Liver (tissue), 8 donors: ENCODE measurements at regions not wholly inside any gene's neighbourhood (a gene's known extent, or its start where the extent isn't known, plus 50 kb on each side); places are given as distances from the start of the nearest gene placed in this dataset.

Experiments used
- DNase-seq: peaks from one replicate; pipeline ENCODE4 v3.0.0-alpha.2; 2017; ENCODE audit warnings: low spot score
- H3K27ac ChIP-seq, 2 donors: one replicate each; pipeline ENCODE4 v1.7.0; 2013; ENCODE audit warnings: inconsistent platforms in 2 of 2, low read length in 2 of 2, control low read depth in 1 of 2, low read depth in 1 of 2, mild to moderate bottlenecking in 1 of 2
- H3K27me3 ChIP-seq, 4 donors: one replicate each; pipeline versions ENCODE4 v1.6.1 to v1.7.0; 2013; ENCODE audit warnings: low read length in 3 of 4, inconsistent platforms in 1 of 4, mild to moderate bottlenecking in 1 of 4, moderate library complexity in 1 of 4; ENCODE audit not compliant: control insufficient read depth in 4 of 4, insufficient read depth in 4 of 4
- H3K36me3 ChIP-seq, 4 donors: one replicate each; pipeline versions ENCODE4 v1.6.1 to v1.7.0; 2013; ENCODE audit warnings: low read length in 3 of 4, mild to moderate bottlenecking in 3 of 4, low read depth in 1 of 4, moderate library complexity in 1 of 4; ENCODE audit not compliant: control insufficient read depth in 4 of 4, insufficient read depth in 3 of 4
- H3K4me1 ChIP-seq, 4 donors: one replicate each; pipeline versions ENCODE4 v1.6.1 to v1.7.0; 2013; ENCODE audit warnings: low read length in 3 of 4, mild to moderate bottlenecking in 3 of 4, moderate library complexity in 1 of 4; ENCODE audit not compliant: control insufficient read depth in 4 of 4, insufficient read depth in 4 of 4
- H3K4me3 ChIP-seq, 3 donors: one replicate each; pipeline versions ENCODE4 v1.6.1 to v1.7.0; 2013; ENCODE audit warnings: low read length in 3 of 3, control low read depth in 1 of 3, low read depth in 1 of 3, mild to moderate bottlenecking in 1 of 3
- H3K9ac ChIP-seq, 2 donors: one replicate each; pipeline ENCODE4 v1.7.0; 2013; ENCODE audit warnings: low read length in 2 of 2, mild to moderate bottlenecking in 2 of 2, moderate library complexity in 2 of 2, control low read depth in 1 of 2, low read depth in 1 of 2
- H3K9me3 ChIP-seq, 4 donors: one replicate each; pipeline versions ENCODE4 v1.6.1 to v1.7.0; 2013; ENCODE audit warnings: low read length in 3 of 4; ENCODE audit not compliant: control insufficient read depth in 4 of 4
- ATF3 ChIP-seq: IDR thresholded peaks from 2 replicates; pipeline ENCODE4 v1.6.1; 2016; ENCODE audit warnings: antibody characterized with exemption
- CTCF ChIP-seq: fragments of 150-350 bp; IDR thresholded peaks from 2 replicates; pipeline ENCODE4 v1.5.1; 2017; ENCODE audit warnings: improper control_type of control experiment, low read depth, low read length; ENCODE audit not compliant: missing input control
- EGR1 ChIP-seq, 2 donors: IDR thresholded peaks; 2 replicates each; pipeline ENCODE4 v1.6.1; 2016 to 2018; ENCODE audit warnings: antibody characterized with exemption in 2 of 2, low read depth in 2 of 2
- FOXA1 ChIP-seq: IDR thresholded peaks from 2 replicates; pipeline ENCODE4 v1.6.1; 2016; ENCODE audit warnings: antibody characterized with exemption
- FOXA2 ChIP-seq: IDR thresholded peaks from 2 replicates; pipeline ENCODE4 v1.6.1; 2016; ENCODE audit warnings: antibody characterized with exemption
- GABPA ChIP-seq, 2 donors: IDR thresholded peaks in 1 of 2; conservative IDR thresholded peaks in 1 of 2; 2 replicates each; pipeline ENCODE4 v1.6.1; 2016; ENCODE audit warnings: antibody characterized with exemption in 2 of 2, mild to moderate bottlenecking in 1 of 2, moderate library complexity in 1 of 2
- HNF4A ChIP-seq, 2 donors: conservative IDR thresholded peaks; 2 replicates each; pipeline ENCODE4 v1.6.1; 2016; ENCODE audit warnings: antibody characterized with exemption in 2 of 2, mild to moderate bottlenecking in 2 of 2
- HNF4G ChIP-seq: IDR thresholded peaks from 2 replicates; pipeline ENCODE4 v1.6.1; 2016; ENCODE audit warnings: antibody characterized with exemption
- JUND ChIP-seq, 2 donors: IDR thresholded peaks; 2 replicates each; pipeline ENCODE4 v1.6.1; 2016; ENCODE audit warnings: antibody characterized with exemption in 2 of 2
- NR2F2 ChIP-seq: IDR thresholded peaks from 2 replicates; pipeline ENCODE4 v1.6.1; 2016; ENCODE audit warnings: antibody characterized with exemption
- RAD21 ChIP-seq, 2 donors: IDR thresholded peaks; 2 replicates each; pipeline ENCODE4 v1.6.1; 2016; ENCODE audit warnings: antibody characterized with exemption in 2 of 2, mild to moderate bottlenecking in 2 of 2
- REST ChIP-seq: IDR thresholded peaks from 2 replicates; pipeline ENCODE4 v1.6.1; 2016; ENCODE audit warnings: antibody characterized with exemption, mild to moderate bottlenecking
- RXRA ChIP-seq, 2 donors: IDR thresholded peaks; 2 replicates each; pipeline ENCODE4 v1.6.1; 2017 to 2018; ENCODE audit warnings: antibody characterized with exemption in 2 of 2, mild to moderate bottlenecking in 1 of 2
- SP1 ChIP-seq: IDR thresholded peaks from 2 replicates; pipeline ENCODE4 v1.6.1; 2018; ENCODE audit warnings: antibody characterized with exemption, mild to moderate bottlenecking
- TAF1 ChIP-seq: conservative IDR thresholded peaks from 2 replicates; pipeline ENCODE4 v1.6.1; 2016; ENCODE audit warnings: antibody characterized with exemption, mild to moderate bottlenecking
- YY1 ChIP-seq: IDR thresholded peaks from 2 replicates; pipeline ENCODE4 v1.6.1; 2016; ENCODE audit warnings: antibody characterized with exemption, mild to moderate bottlenecking
- ZBTB33 ChIP-seq: IDR thresholded peaks from 2 replicates; pipeline ENCODE4 v1.6.1; 2016; ENCODE audit warnings: antibody characterized with exemption
- WGBS: extraction: QIAGEN DNeasy Blood & Tissue Kit; methylation state at CpG from one replicate; pipeline ENCODE4 v1.1.7; 2013; 5-methylcytosine and 5-hydroxymethylcytosine counted together
- donor health status: healthy.
- donor health status: healthy.
- donor health status: healthy.
- donor health status: healthy.
- donor health status: healthy.

- 91% methylated on average over 1 of the region's 1 CpG for WGBS
- Histone ChIP-seq H3K4me1 (no peaks in the 10 kb centered on the region), H3K9ac (no peak overlapping the region), H3K27me3 (no peaks in the 10 kb centered on the region), H3K4me3 (no peak overlapping the region), H3K36me3 (no peaks in the 10 kb centered on the region), H3K9me3 (peaks cover 0 to 12% (median 7%) of the 10 kb centered on the region in 4 donors), H3K27ac (no peak overlapping the region)
- DNase-seq: no peak
- TF ChIP-seq RAD21 (IDR thresholded peaks at IDR 0.05): no peak
- no peak for TF ChIP-seq ZBTB33
- TF ChIP-seq YY1: no peak
- no peak for TF ChIP-seq HNF4G
- TF ChIP-seq FOXA1: no peak
- no peak for TF ChIP-seq NR2F2
Observed at GRCh38 chr7:121513105-121513504, 117.0 kb upstream of the FAM3C start.

GRCh38 chr7:121510858-121511482, 114.9 kb upstream of the FAM3C start:
- H3K4me1 ChIP-seq: no peaks in the 10 kb centered on the region
- no peak for DNase-seq
- no peak overlapping the region for H3K9ac ChIP-seq
- H3K4me3 ChIP-seq: no peak overlapping the region
- H3K36me3 ChIP-seq: no peaks in the 10 kb centered on the region
- 91% methylated on average over 5 of the region's 5 CpGs for WGBS
- TF ChIP-seq ZBTB33 (no peak), HNF4A (conservative IDR thresholded peaks at IDR 0.05) (no peak), JUND (IDR thresholded peaks at IDR 0.05) (no peak), GABPA (IDR thresholded peaks at IDR 0.05 in 1 of 2, conservative IDR thresholded peaks at IDR 0.05 in 1 of 2) (no peak), SP1 (no peak), REST (no peak), FOXA1 (no peak), RAD21 (IDR thresholded peaks at IDR 0.05) (no peak), YY1 (no peak), ATF3 (no peak), NR2F2 (no peak), CTCF (no peak), RXRA (IDR thresholded peaks at IDR 0.05) (no peak), EGR1 (IDR thresholded peaks at IDR 0.05; ENCODE audit: low read depth in 2 of 2) (no peak), FOXA2 (no peak), TAF1 (no peak), HNF4G (no peak)
- H3K27me3 ChIP-seq: no peaks in the 10 kb centered on the region
- no peak overlapping the region for H3K27ac ChIP-seq
- H3K9me3 ChIP-seq: peaks cover 1 to 18% (median 8%) of the 10 kb centered on the region in 4 donors
